GM23248 (cell line): ENCODE measurements at regions not wholly inside any gene's neighbourhood (a gene's known extent, or its start where the extent isn't known, plus 50 kb on each side); places are given as distances from the start of the nearest gene placed in this dataset.

ENCODE experiments used
- DNase-seq: peaks from one replicate; pipeline ENCODE4 v3.0.0-alpha.2; 2015
- H2AFZ ChIP-seq: fragments of 200-600 bp; sonication (generic); 2 replicates; pipeline ENCODE4 v1.6.1; 2016; ENCODE audit warnings: antibody characterized with exemption
- H3F3A ChIP-seq: fragments of 200-600 bp; sonication (generic); 2 replicates; pipeline ENCODE4 v1.6.1; 2016; ENCODE audit warnings: mild to moderate bottlenecking, antibody characterized with exemption, mixed run types; ENCODE audit not compliant: insufficient read depth
- H3K27ac ChIP-seq: fragments of 200-600 bp; sonication (generic); 2 replicates; pipeline ENCODE4 v1.5.1; 2016; ENCODE audit warnings: mild to moderate bottlenecking
- H3K27me3 ChIP-seq: fragments of 200-600 bp; sonication (generic); replicated peaks from 2 replicates; pipeline ENCODE4 v1.6.1; 2016; ENCODE audit warnings: mild to moderate bottlenecking; ENCODE audit not compliant: insufficient read depth
- H3K36me3 ChIP-seq: fragments of 200-600 bp; sonication (generic); 2 replicates; pipeline ENCODE4 v1.6.1; 2016; ENCODE audit warnings: low read depth, mild to moderate bottlenecking
- H3K4me1 ChIP-seq: fragments of 200-600 bp; sonication (generic); 2 replicates; pipeline ENCODE4 v1.6.1; 2016; ENCODE audit warnings: mild to moderate bottlenecking; ENCODE audit not compliant: insufficient read depth
- H3K4me2 ChIP-seq: fragments of 200-600 bp; sonication (generic); one replicate; pipeline ENCODE4 v1.6.1; 2016; ENCODE audit warnings: mild to moderate bottlenecking; ENCODE audit not compliant: unreplicated experiment
- H3K4me3 ChIP-seq: fragments of 200-600 bp; sonication (generic); 2 replicates; pipeline ENCODE4 v1.5.1; 2016; ENCODE audit warnings: mild to moderate bottlenecking
- H3K79me2 ChIP-seq: fragments of 200-600 bp; sonication (generic); 2 replicates; pipeline ENCODE4 v1.6.1; 2016; ENCODE audit warnings: mild to moderate bottlenecking; ENCODE audit not compliant: insufficient read depth
- H3K9ac ChIP-seq: fragments of 200-600 bp; sonication (generic); 2 replicates; pipeline ENCODE4 v1.6.1; 2016; ENCODE audit warnings: mild to moderate bottlenecking
- H3K9me2 ChIP-seq: fragments of 200-600 bp; sonication (generic); 2 replicates; pipeline ENCODE4 v1.6.1; 2016; ENCODE audit warnings: mixed run types, mild to moderate bottlenecking, moderate library complexity; ENCODE audit not compliant: insufficient read depth
- H3K9me3 ChIP-seq: fragments of 200-600 bp; sonication (generic); one replicate; pipeline ENCODE4 v1.6.1; 2017; ENCODE audit warnings: low read depth
- H4K20me1 ChIP-seq: fragments of 200-600 bp; sonication (generic); 2 replicates; pipeline ENCODE4 v1.6.0; 2016; ENCODE audit not compliant: insufficient read depth
- EZH2 ChIP-seq: fragments of 200-600 bp; sonication (generic); IDR thresholded peaks from 2 replicates; pipeline ENCODE4 v1.6.1; 2018; ENCODE audit warnings: antibody characterized with exemption, mild to moderate bottlenecking; ENCODE audit not compliant: insufficient read depth, poor library complexity, severe bottlenecking
- EZH2phosphoT487 ChIP-seq: fragments of 200-600 bp; sonication (generic); IDR thresholded peaks from 2 replicates; pipeline ENCODE4 v1.6.1; 2018; ENCODE audit warnings: antibody characterized with exemption, moderate library complexity, mild to moderate bottlenecking, low read depth; ENCODE audit not compliant: insufficient read depth
- WGBS, 2 experiments: methylation state at CpG; one replicate each; pipeline ENCODE4 v1.1.6; 2015 to 2017; ENCODE audit warnings: low lambda C conversion rate in 2 of 2, low coverage in 1 of 2; ENCODE audit errors: missing lambda C conversion rate in 2 of 2; 5-methylcytosine and 5-hydroxymethylcytosine counted together
- in situ Hi-C: fragments of 300-500 bp; cut with MboI; formaldehyde crosslinking; loops from 2 replicates; pipeline ENCODE4 v1.15.0; 2020

- no peak for TF ChIP-seq EZH2
- no peak for TF ChIP-seq EZH2phosphoT487
- Histone ChIP-seq H3K9ac (no peak overlapping the region), H3F3A (no peaks in the 10 kb centered on the region), H3K4me1 (0 out of 2 replicates have a peak, but pooled peaks cover 9% of the 10 kb centered on the region), H3K79me2 (no peaks in the 10 kb centered on the region), H3K27ac (no peak overlapping the region), H3K4me3 (no peak overlapping the region), H3K27me3 (0 out of 2 replicates have a peak, but pooled peaks cover 4% of the 10 kb centered on the region), H3K9me2 (no peaks in the 10 kb centered on the region), H2AFZ (no peak overlapping the region), H4K20me1 (no peaks in the 10 kb centered on the region), H3K4me2 (no peak overlapping the region), H3K36me3 (no peaks in the 10 kb centered on the region), H3K9me3 (no peaks in the 10 kb centered on the region)
- DNase-seq, result no peak
- in situ Hi-C loops, result loop anchor here (10.0 kb wide), 1 partner anchor 217 kb away; no protein-coding TSS in a partner anchor
- 70 to 82% methylated on average over 1 of the region's 1 CpG for WGBS, 2 experiments
Measured at GRCh38 chr6:137311940-137312339, 92.8 kb upstream of the IFNGR1 start.

- Histone ChIP-seq H3K4me3 (no peak overlapping the region), H4K20me1 (no peaks in the 10 kb centered on the region), H3K4me2 (no peak overlapping the region), H3K27ac (no peak overlapping the region), H3K79me2 (no peaks in the 10 kb centered on the region), H3F3A (no peaks in the 10 kb centered on the region), H3K9me3 (no peaks in the 10 kb centered on the region), H3K36me3 (no peaks in the 10 kb centered on the region), H3K9me2 (no peaks in the 10 kb centered on the region), H3K9ac (no peak overlapping the region), H3K4me1 (0 out of 2 replicates have a peak, but pooled peaks cover 9% of the 10 kb centered on the region), H2AFZ (no peak overlapping the region), H3K27me3 (0 out of 2 replicates have a peak, but pooled peaks cover 9% of the 10 kb centered on the region)
- in situ Hi-C loops, result no loop called here
- TF ChIP-seq EZH2phosphoT487 (no peak), EZH2 (no peak)
- 37 to 38% methylated on average over 6 of the region's 6 CpGs for WGBS, 2 experiments
- DNase-seq, result peak; percentile 70
Measured at GRCh38 chr6:137309078-137309762, 90.0 kb upstream of the IFNGR1 start.

GRCh38 chr6:137307163-137307854 is 88.1 kb upstream of the IFNGR1 start:
- Histone ChIP-seq H3K36me3 (no peaks in the 10 kb centered on the region), H3K27ac (no peak overlapping the region), H3F3A (no peaks in the 10 kb centered on the region), H3K9ac (no peak overlapping the region), H3K9me3 (no peaks in the 10 kb centered on the region), H3K9me2 (no peaks in the 10 kb centered on the region), H3K4me3 (no peak overlapping the region), H3K27me3 (0 out of 2 replicates have a peak, but pooled peaks cover 7% of the 10 kb centered on the region), H4K20me1 (no peaks in the 10 kb centered on the region), H2AFZ (no peak overlapping the region), H3K79me2 (no peaks in the 10 kb centered on the region), H3K4me1 (0 out of 2 replicates have a peak, but pooled peaks cover 4% of the 10 kb centered on the region), H3K4me2 (no peak overlapping the region)
- DNase-seq, result no peak
- TF ChIP-seq EZH2 (no peak), EZH2phosphoT487 (no peak)
- in situ Hi-C loops, result no loop called here
- 75 to 77% methylated on average over 8 of the region's 8 CpGs for WGBS, 2 experiments

- in situ Hi-C loops, result no loop called here
- TF ChIP-seq EZH2phosphoT487, result no peak
- TF ChIP-seq EZH2, result no peak
- Histone ChIP-seq H3K27me3 (0 out of 2 replicates have a peak, but pooled peaks cover 7% of the 10 kb centered on the region), H4K20me1 (no peaks in the 10 kb centered on the region), H3K9me2 (no peaks in the 10 kb centered on the region), H3K79me2 (no peaks in the 10 kb centered on the region), H3F3A (no peaks in the 10 kb centered on the region), H3K9me3 (no peaks in the 10 kb centered on the region), H3K27ac (no peak overlapping the region), H3K4me3 (no peak overlapping the region), H2AFZ (no peak overlapping the region), H3K36me3 (no peaks in the 10 kb centered on the region), H3K4me1 (0 out of 2 replicates have a peak, but pooled peaks cover 4% of the 10 kb centered on the region), H3K4me2 (no peak overlapping the region), H3K9ac (no peak overlapping the region)
- DNase-seq, result no peak
- 27 to 35% methylated on average over 2 of the region's 2 CpGs for WGBS, 2 experiments
Measured at GRCh38 chr6:137305691-137306090, 86.5 kb upstream of the IFNGR1 start.
